Islet precursor cell (in vitro differentiated cells): ENCODE measurements at regions not wholly inside any gene's neighbourhood (a gene's known extent, or its start where the extent isn't known, plus 50 kb on each side); places are given as distances from the start of the nearest gene placed in this dataset.

ENCODE experiments used
- DNase-seq: peaks from one replicate; pipeline ENCODE4 v3.0.0-alpha.2; 2018

GRCh38 chrX:13144927-13145655 is 100.7 kb upstream of the FAM9C start:
- no peak for DNase-seq

- DNase-seq: no peak
Observed at GRCh38 chrX:13142891-13143290, 98.5 kb upstream of the FAM9C start.

- DNase-seq: no peak
Observed at GRCh38 chrX:13140007-13140406, 95.6 kb upstream of the FAM9C start.

- DNase-seq: peak; percentile 88
Observed at GRCh38 chrX:13131396-13132137, 87.1 kb upstream of the FAM9C start.

GRCh38 chrX:13130816-13131215 is 86.4 kb upstream of the FAM9C start:
- DNase-seq: no peak

GRCh38 chrX:13128104-13128503 is 83.7 kb upstream of the FAM9C start:
- DNase-seq: no peak

GRCh38 chrX:13126775-13127174 is 82.4 kb upstream of the FAM9C start:
- DNase-seq: no peak

GRCh38 chrX:13125188-13125587 is 80.8 kb upstream of the FAM9C start:
- DNase-seq: no peak

GRCh38 chrX:13123857-13124345 is 79.5 kb upstream of the FAM9C start:
- no peak for DNase-seq

- DNase-seq: no peak
Observed at GRCh38 chrX:13123247-13123856, 78.9 kb upstream of the FAM9C start.

- no peak for DNase-seq
Observed at GRCh38 chrX:13121020-13121555, 76.7 kb upstream of the FAM9C start.

GRCh38 chrX:13120017-13120416 is 75.6 kb upstream of the FAM9C start:
- peak; percentile 60 for DNase-seq

- no peak for DNase-seq
Observed at GRCh38 chrX:13119386-13119785, 75.0 kb upstream of the FAM9C start.

GRCh38 chrX:13115146-13115855 is 70.9 kb upstream of the FAM9C start:
- no peak for DNase-seq

- no peak for DNase-seq
Observed at GRCh38 chrX:13112499-13112898, 68.1 kb upstream of the FAM9C start.

GRCh38 chrX:13110433-13111324 is 66.3 kb upstream of the FAM9C start:
- DNase-seq: peak; percentile 71

GRCh38 chrX:13109817-13110216 is 65.4 kb upstream of the FAM9C start:
- no peak for DNase-seq

GRCh38 chrX:13103914-13104274 is 59.5 kb upstream of the FAM9C start:
- no peak for DNase-seq

- DNase-seq: no peak
Observed at GRCh38 chrX:13103188-13103913, 58.9 kb upstream of the FAM9C start.

GRCh38 chrX:13102636-13103035 is 58.2 kb upstream of the FAM9C start:
- no peak for DNase-seq

- peak; percentile 88 for DNase-seq
Observed at GRCh38 chrX:13101441-13102139, 57.2 kb upstream of the FAM9C start.
